Astrocyte of the spinal cord (primary cell): ENCODE measurements at regions not wholly inside any gene's neighbourhood (a gene's known extent, or its start where the extent isn't known, plus 50 kb on each side); places are given as distances from the start of the nearest gene placed in this dataset.

Experiments used
- DNase-seq: peaks from one replicate; pipeline ENCODE4 v3.0.0; 2011; ENCODE audit warnings: low read depth, low spot score
- H3K4me3 ChIP-seq: 2 replicates; pipeline ENCODE4 v1.5.1; 2011; ENCODE audit warnings: low read depth, mild to moderate bottlenecking, low read length, moderate library complexity
- CTCF ChIP-seq: IDR thresholded peaks from 2 replicates; pipeline ENCODE4 v1.5.1; 2012; ENCODE audit warnings: low read depth, mild to moderate bottlenecking, low read length, inconsistent platforms
- in situ Hi-C: cut with HindIII; loops from 2 replicates; pipeline ENCODE4 v1.10.0; 2017; ENCODE audit warnings: low sequenced_read_pairs

GRCh38 chr16:48912360-48912759 is 302.4 kb upstream of the N4BP1 start:
- H3K4me3 ChIP-seq = no peak overlapping the region
- in situ Hi-C loops = no loop called here
- TF ChIP-seq CTCF = no peak
- DNase-seq = no peak

- in situ Hi-C loops = no loop called here
- TF ChIP-seq CTCF = no peak
- no peak for DNase-seq
- H3K4me3 ChIP-seq = no peak overlapping the region
Observed at GRCh38 chr16:48911700-48912099, 301.7 kb upstream of the N4BP1 start.

- in situ Hi-C loops = no loop called here
- TF ChIP-seq CTCF = no peak
- no peak overlapping the region for H3K4me3 ChIP-seq
- DNase-seq = no peak
Observed at GRCh38 chr16:48910214-48910613, 300.2 kb upstream of the N4BP1 start.

- TF ChIP-seq CTCF = no peak
- no peak for DNase-seq
- in situ Hi-C loops = no loop called here
- no peak overlapping the region for H3K4me3 ChIP-seq
Observed at GRCh38 chr16:48909231-48909630, 299.3 kb upstream of the N4BP1 start.

GRCh38 chr16:48907906-48908634 is 298.1 kb upstream of the N4BP1 start:
- in situ Hi-C loops = no loop called here
- no peak for DNase-seq

GRCh38 chr16:48905632-48906505 is 295.9 kb upstream of the N4BP1 start:
- no peak overlapping the region for H3K4me3 ChIP-seq
- TF ChIP-seq CTCF = no peak
- in situ Hi-C loops = no loop called here
- no peak for DNase-seq

More at GRCh38 chr16:48907906-48908634, 298.1 kb upstream of the N4BP1 start:
- H3K4me3 ChIP-seq = no peak overlapping the region
- TF ChIP-seq CTCF = no peak
